RWPE2 (cell line): ENCODE measurements at regions not wholly inside any gene's neighbourhood (a gene's known extent, or its start where the extent isn't known, plus 50 kb on each side); places are given as distances from the start of the nearest gene placed in this dataset.

Source experiments
- ATAC-seq: fragments of 200-7000 bp; cut with Tn5 transposase; 3 replicates; pipeline ENCODE4 v1.9.1; 2021; ENCODE audit warnings: low read depth
- DNase-seq: peaks from one replicate; pipeline ENCODE4 v3.0.0-alpha.2; 2020; ENCODE audit warnings: low spot score
- H3K27ac ChIP-seq: fragments of 450-650 bp; 2 replicates; pipeline ENCODE4 v1.5.1; 2017; ENCODE audit warnings: mild to moderate bottlenecking; ENCODE audit not compliant: poor library complexity, severe bottlenecking
- H3K27me3 ChIP-seq: fragments of 250-450 bp; sonication (Bioruptor Pico); 2 replicates; pipeline ENCODE4 v1.5.1; 2021; ENCODE audit warnings: mild to moderate bottlenecking, moderate library complexity; ENCODE audit not compliant: insufficient read depth, poor library complexity, severe bottlenecking
- H3K36me3 ChIP-seq: fragments of 250-450 bp; sonication (Bioruptor Pico); 2 replicates; pipeline ENCODE4 v1.5.1; 2020; ENCODE audit warnings: low read depth, mild to moderate bottlenecking, moderate library complexity
- H3K4me1 ChIP-seq: fragments of 250-450 bp; sonication (Bioruptor Pico); 2 replicates; pipeline ENCODE4 v1.5.1; 2021; ENCODE audit warnings: mild to moderate bottlenecking, moderate library complexity; ENCODE audit not compliant: insufficient read depth, poor library complexity, severe bottlenecking
- H3K4me3 ChIP-seq: fragments of 250-450 bp; sonication (Bioruptor Pico); 2 replicates; pipeline ENCODE4 v1.5.1; 2021; ENCODE audit warnings: mild to moderate bottlenecking, moderate library complexity; ENCODE audit not compliant: severe bottlenecking
- H3K9me3 ChIP-seq: fragments of 250-450 bp; sonication (Bioruptor Pico); 2 replicates; pipeline ENCODE4 v1.5.1; 2021; ENCODE audit warnings: mild to moderate bottlenecking, moderate library complexity; ENCODE audit not compliant: severe bottlenecking
- TF ChIP-seq, protein P1 (sequence below): fragments of 450-650 bp; IDR thresholded peaks from one replicate; pipeline ENCODE4 v1.5.1; 2017; ENCODE audit warnings: mild to moderate bottlenecking, moderate library complexity; ENCODE audit not compliant: poor library complexity, severe bottlenecking

DNA sequence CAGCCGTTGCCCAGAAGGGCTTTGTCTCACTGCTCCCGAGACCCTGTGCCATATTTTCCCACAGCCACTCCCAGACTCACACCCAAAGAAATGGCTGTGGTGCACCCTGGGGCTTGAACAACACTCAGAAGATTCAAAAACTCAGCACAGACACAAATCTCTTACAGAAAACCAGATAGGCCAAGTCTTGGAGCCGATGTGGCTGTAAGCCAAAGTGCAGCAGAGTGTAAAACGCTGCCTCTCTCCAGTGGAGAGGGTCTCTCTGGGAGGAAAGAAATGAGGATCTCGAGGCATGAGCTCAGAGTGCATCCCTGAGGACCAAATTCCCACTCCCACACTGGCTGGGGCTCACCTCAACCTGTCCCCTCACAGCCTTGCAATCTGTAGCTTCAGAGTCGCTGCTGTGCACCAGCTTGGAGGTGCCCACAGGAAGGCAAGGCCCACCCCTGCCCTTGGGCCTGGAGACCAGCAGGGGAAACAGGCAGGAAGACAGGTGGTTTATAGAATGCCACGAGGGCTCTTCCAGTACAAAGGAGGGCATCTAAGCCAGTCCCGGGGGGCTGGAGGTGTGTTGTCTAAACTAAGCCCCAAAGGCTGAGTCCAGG is 171.3 kb upstream of the AJAP1 start:
- no peak for DNase-seq
- no peaks in the 10 kb centered on the region for H3K4me1 ChIP-seq
- TF ChIP-seq, protein P1, sequence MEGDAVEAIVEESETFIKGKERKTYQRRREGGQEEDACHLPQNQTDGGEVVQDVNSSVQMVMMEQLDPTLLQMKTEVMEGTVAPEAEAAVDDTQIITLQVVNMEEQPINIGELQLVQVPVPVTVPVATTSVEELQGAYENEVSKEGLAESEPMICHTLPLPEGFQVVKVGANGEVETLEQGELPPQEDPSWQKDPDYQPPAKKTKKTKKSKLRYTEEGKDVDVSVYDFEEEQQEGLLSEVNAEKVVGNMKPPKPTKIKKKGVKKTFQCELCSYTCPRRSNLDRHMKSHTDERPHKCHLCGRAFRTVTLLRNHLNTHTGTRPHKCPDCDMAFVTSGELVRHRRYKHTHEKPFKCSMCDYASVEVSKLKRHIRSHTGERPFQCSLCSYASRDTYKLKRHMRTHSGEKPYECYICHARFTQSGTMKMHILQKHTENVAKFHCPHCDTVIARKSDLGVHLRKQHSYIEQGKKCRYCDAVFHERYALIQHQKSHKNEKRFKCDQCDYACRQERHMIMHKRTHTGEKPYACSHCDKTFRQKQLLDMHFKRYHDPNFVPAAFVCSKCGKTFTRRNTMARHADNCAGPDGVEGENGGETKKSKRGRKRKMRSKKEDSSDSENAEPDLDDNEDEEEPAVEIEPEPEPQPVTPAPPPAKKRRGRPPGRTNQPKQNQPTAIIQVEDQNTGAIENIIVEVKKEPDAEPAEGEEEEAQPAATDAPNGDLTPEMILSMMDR = no peak
- H3K36me3 ChIP-seq = no peaks in the 10 kb centered on the region
- no peaks in the 10 kb centered on the region for H3K27me3 ChIP-seq
- peaks cover 2% of the 10 kb centered on the region for H3K9me3 ChIP-seq
- H3K4me3 ChIP-seq = no peak overlapping the region
- no peak overlapping the region for H3K27ac ChIP-seq
- ATAC-seq = no peak

DNA sequence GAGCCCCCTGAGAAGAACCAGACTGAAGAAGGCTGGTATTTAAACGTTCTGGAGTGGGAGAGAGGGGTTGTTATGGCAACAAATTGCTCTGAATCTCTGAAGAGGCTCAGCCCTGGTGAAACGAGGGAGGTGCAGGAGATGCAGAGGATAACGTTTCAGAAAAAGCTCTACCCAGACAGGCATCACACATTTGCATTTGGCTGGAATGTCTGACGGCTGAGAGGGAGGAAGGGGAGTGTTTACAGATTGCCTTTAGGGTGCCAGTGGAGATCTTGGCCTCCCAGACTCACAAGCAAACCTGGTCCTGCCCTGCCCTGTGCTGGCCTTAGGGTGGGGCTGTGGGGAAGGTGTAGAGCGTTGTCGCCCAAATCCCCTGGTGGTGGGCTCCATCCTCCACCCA is 169.0 kb upstream of the AJAP1 start:
- Histone ChIP-seq H3K4me1 (no peaks in the 10 kb centered on the region), H3K9me3 (peaks cover 2% of the 10 kb centered on the region), H3K27ac (no peak overlapping the region), H3K27me3 (no peaks in the 10 kb centered on the region), H3K4me3 (no peak overlapping the region), H3K36me3 (no peaks in the 10 kb centered on the region)
- TF ChIP-seq, protein P1 = no peak
- no peak for ATAC-seq
- no peak for DNase-seq

- TF ChIP-seq, protein P1 = no peak
- Histone ChIP-seq H3K27ac (no peak overlapping the region), H3K4me1 (no peaks in the 10 kb centered on the region), H3K9me3 (peaks cover 2% of the 10 kb centered on the region), H3K27me3 (no peaks in the 10 kb centered on the region), H3K36me3 (no peaks in the 10 kb centered on the region), H3K4me3 (no peak overlapping the region)
- ATAC-seq (no peak), DNase-seq (no peak)
Observed at GRCh38 chr1:4485878-4486277, 168.5 kb upstream of the AJAP1 start.

GRCh38 chr1:4486408-4487120 is 167.8 kb upstream of the AJAP1 start:
- ATAC-seq (no peak), DNase-seq (no peak)
- H3K4me3 ChIP-seq = no peak overlapping the region
- no peaks in the 10 kb centered on the region for H3K36me3 ChIP-seq
- TF ChIP-seq, protein P1 = no peak
- no peaks in the 10 kb centered on the region for H3K27me3 ChIP-seq
- H3K27ac ChIP-seq = no peak overlapping the region
- H3K9me3 ChIP-seq = peaks cover 2% of the 10 kb centered on the region
- no peaks in the 10 kb centered on the region for H3K4me1 ChIP-seq

- Histone ChIP-seq H3K27ac (no peak overlapping the region), H3K4me1 (no peaks in the 10 kb centered on the region), H3K36me3 (no peaks in the 10 kb centered on the region), H3K4me3 (no peak overlapping the region), H3K27me3 (no peaks in the 10 kb centered on the region), H3K9me3 (no peaks in the 10 kb centered on the region)
- TF ChIP-seq, protein P1 = no peak
- no peak for DNase-seq
- ATAC-seq = no peak
Observed at GRCh38 chr1:4488018-4488417, 166.4 kb upstream of the AJAP1 start.
